ENCODE measurements at regions not wholly inside any gene's neighbourhood (a gene's known extent, or its start where the extent isn't known, plus 50 kb on each side); places are given as distances from the start of the nearest gene placed in this dataset.

GRCh38 chr6:133191323-133191722 lies 49.8 kb upstream of the EYA4 start:
- no peak for DNase-seq (ENCODE audit: low read depth)
- TF ChIP-seq CTCF (conservative IDR thresholded peaks at IDR 0.05; ENCODE audit: low read depth, low read length), result no peak

More at GRCh38 chr6:133191323-133191722, 49.8 kb upstream of the EYA4 start:
- H3K4me3 ChIP-seq (ENCODE audit: low read depth, low read length), result no peak overlapping the region
